PC-3 (cell line): ENCODE measurements at regions not wholly inside any gene's neighbourhood (a gene's known extent, or its start where the extent isn't known, plus 50 kb on each side); places are given as distances from the start of the nearest gene placed in this dataset.

Experiments
- EZH2 ChIP-seq: fragments of 300-600 bp; sonication (generic); IDR thresholded peaks from one replicate; pipeline ENCODE4 v1.6.1; 2017; ENCODE audit warnings: antibody characterized with exemption, mild to moderate bottlenecking, low read length; ENCODE audit not compliant: unreplicated experiment
- TF ChIP-seq, protein P1 (sequence below): fragments of 300-600 bp; sonication (generic); conservative IDR thresholded peaks from 2 replicates; pipeline ENCODE4 v1.5.1; 2017; ENCODE audit warnings: antibody characterized with exemption, low read depth, mild to moderate bottlenecking, low read length

DNA sequence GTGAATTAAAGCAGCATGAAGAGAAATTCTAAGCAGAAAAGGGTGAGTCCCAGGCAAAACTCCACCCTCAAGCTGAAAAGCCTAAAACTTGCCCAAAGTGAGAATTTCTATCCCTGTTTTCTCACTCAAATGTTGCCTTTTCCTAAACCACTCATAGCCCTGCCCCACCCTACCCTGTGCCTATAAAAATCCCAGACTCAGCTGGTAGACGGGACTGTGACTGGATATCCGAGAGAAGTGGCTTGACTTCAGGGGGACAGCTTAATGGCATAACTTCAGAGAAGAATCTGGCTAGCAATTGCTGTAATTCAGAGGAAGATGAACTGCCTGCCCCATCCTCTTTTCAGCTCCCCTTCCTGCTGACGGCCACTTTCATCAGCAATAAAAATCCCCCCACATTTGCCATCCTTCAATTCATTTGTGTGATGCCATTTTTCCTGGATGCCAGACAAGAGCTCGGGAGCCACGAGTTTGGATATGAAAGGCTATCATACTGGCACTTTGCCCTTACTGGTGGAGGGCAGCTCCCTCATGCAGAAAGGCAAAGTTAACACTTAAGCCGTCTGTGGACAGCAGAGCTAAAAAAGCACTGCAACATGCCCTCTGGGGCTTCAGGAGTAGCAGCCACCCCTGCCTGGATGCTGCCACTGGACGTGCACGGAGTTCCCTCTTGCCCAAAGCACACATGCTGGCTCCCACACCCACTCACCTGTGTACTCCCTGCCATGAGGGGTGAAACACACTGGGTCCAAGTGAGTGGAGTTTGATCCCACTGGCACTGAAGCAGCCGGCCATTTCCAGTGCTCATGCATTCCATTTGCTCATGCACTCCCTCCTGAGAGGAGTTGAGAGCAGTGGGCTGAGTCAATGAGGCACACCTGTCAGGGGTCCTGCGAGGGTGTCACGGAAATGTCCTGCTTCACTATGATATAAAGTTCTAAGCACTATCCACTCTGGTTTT is 670.6 kb downstream of the PLOD2 start:
- TF ChIP-seq, protein P1, sequence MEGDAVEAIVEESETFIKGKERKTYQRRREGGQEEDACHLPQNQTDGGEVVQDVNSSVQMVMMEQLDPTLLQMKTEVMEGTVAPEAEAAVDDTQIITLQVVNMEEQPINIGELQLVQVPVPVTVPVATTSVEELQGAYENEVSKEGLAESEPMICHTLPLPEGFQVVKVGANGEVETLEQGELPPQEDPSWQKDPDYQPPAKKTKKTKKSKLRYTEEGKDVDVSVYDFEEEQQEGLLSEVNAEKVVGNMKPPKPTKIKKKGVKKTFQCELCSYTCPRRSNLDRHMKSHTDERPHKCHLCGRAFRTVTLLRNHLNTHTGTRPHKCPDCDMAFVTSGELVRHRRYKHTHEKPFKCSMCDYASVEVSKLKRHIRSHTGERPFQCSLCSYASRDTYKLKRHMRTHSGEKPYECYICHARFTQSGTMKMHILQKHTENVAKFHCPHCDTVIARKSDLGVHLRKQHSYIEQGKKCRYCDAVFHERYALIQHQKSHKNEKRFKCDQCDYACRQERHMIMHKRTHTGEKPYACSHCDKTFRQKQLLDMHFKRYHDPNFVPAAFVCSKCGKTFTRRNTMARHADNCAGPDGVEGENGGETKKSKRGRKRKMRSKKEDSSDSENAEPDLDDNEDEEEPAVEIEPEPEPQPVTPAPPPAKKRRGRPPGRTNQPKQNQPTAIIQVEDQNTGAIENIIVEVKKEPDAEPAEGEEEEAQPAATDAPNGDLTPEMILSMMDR: no peak
- no peak for TF ChIP-seq EZH2
